ENCODE measurements at regions not wholly inside any gene's neighbourhood (a gene's known extent, or its start where the extent isn't known, plus 50 kb on each side); places are given as distances from the start of the nearest gene placed in this dataset.

DNA sequence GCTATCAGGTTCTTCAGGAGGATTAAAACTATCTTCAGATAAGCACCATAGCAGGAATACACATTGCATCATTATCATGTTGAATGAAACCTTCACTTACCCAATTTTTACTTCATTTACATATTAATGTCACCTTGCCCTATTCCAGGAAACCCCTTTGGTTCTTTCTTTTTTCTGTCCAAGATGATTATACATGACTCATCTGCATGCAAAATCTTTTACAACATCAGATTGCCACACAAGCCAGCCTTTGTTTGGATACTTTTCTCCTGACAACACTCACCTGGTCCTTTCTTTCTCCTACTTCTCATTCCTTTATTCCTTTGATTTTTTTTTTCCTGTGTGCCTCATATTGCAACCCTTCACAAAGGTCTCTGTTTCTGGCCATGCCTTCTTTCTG lies 200.5 kb upstream of the POU3F2 start:
- TF ChIP-seq EZH2phosphoT487 (IDR thresholded peaks at IDR 0.05; ENCODE audit: insufficient read depth, low read depth) (no peak), EZH2 (IDR thresholded peaks at IDR 0.05; ENCODE audit: insufficient read depth, poor library complexity, severe bottlenecking) (no peak)

Measured in GM23248 (cell line).